GM18505 (cell line): ENCODE measurements at regions not wholly inside any gene's neighbourhood (a gene's known extent, or its start where the extent isn't known, plus 50 kb on each side); places are given as distances from the start of the nearest gene placed in this dataset.

Source experiments
- ATAC-seq: cut with Tn5 transposase; IDR thresholded peaks from one replicate; pipeline ENCODE4 v1.9.1; 2021; ENCODE audit not compliant: unreplicated experiment
- POLR2A ChIP-seq: IDR thresholded peaks from 4 replicates; pipeline ENCODE4 v1.6.1; 2011; ENCODE audit warnings: borderline replicate concordance; ENCODE audit not compliant: insufficient read depth, insufficient read length; ENCODE audit errors: extremely low read depth

GRCh38 chrX:139234898-139235297 lies 295.6 kb upstream of the F9 start:
- no peak for TF ChIP-seq POLR2A
- no peak for ATAC-seq

- ATAC-seq, result no peak
- TF ChIP-seq POLR2A, result no peak
Observed at GRCh38 chrX:139224953-139225665, 305.4 kb upstream of the F9 start.

DNA sequence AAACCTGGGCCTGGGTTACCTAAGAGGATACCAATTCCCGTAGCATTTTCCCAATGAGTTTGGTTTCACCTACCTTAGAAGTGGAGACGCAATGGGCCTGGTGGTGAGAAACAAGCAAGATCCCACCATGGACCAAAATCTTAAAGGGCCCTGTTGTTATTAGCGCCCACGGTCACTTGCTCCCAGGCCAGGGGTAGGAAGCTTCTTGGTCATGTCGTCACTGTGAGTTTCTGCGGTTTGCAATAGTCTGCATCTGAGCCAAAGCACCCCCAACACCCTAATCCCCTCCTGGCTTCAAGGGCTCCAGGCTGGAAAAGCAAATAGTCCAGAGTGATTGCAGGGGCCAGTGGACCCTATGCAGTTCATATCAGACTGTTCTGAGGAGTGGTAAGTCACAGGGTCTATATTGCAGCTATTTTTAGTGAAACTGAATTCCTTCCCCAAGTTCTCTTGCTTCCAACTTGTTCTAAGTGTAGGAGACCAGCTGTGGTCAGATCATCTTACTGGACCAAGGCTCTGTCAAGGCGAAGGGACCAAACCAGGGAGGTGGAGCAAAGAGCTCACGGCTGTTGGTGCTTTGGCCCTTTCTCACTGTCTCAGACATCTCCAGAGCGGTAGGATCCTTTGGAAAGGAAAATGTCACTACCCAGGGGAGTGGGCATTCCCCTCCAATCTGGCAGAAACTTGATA lies 307.9 kb upstream of the F9 start:
- TF ChIP-seq POLR2A, result no peak
- ATAC-seq, result no peak

GRCh38 chrX:139213241-139213709 lies 317.3 kb upstream of the F9 start:
- no peak for ATAC-seq
- TF ChIP-seq POLR2A, result no peak

DNA sequence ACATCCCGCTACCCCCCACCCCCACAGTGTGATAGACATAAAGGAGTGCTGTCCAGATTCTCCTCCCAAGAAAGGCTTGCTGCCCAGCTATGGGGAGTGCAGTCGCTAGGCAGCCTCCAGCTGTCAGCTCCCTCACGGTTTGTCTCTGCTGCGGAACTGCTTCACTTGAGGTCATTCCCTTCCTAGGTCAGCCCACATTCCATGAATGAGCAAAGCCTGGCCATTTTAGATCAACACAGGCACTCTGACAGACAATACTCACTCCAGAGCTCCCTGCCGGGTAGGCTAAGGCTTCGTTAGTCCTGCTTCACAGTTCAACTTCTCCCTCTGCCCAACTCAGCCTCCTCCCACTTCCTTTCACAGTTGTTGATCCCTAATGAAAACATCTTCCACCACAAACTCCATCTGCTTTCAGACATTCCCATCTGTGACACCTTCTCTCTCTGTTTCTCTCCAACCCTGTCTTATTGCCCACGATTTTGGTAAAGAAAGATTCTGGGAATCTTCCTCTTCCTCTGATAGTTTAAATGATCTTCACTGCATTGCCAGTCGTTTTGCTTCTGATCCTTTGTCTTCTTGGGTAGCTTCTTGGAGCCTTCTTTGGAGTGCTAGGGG lies 318.9 kb upstream of the F9 start:
- TF ChIP-seq POLR2A, result no peak
- ATAC-seq, result no peak

DNA sequence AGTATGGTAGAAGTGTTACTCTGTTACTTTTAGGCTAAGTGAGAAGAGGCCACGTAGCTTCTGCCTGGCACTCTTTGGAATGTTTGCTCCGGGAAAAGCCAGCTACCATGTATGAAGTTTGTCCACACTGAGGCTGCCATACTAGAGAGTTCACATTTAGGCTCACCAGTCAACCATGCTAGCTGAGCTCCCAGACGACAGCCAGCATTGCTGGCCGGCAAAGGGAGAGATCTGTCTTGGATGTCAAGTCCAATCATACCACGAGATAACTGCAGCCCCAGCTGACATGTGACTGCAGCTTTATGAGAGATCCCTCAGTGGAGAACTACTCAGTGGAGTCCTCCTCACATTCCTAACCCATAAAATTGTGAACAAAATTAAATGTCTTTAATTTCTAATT lies 321.2 kb upstream of the F9 start:
- ATAC-seq, result no peak

GRCh38 chrX:139207655-139208054 lies 322.9 kb upstream of the F9 start:
- TF ChIP-seq POLR2A, result no peak
- no peak for ATAC-seq

More for the DNA sequence above, 321.2 kb upstream of the F9 start:
- TF ChIP-seq POLR2A, result no peak

DNA sequence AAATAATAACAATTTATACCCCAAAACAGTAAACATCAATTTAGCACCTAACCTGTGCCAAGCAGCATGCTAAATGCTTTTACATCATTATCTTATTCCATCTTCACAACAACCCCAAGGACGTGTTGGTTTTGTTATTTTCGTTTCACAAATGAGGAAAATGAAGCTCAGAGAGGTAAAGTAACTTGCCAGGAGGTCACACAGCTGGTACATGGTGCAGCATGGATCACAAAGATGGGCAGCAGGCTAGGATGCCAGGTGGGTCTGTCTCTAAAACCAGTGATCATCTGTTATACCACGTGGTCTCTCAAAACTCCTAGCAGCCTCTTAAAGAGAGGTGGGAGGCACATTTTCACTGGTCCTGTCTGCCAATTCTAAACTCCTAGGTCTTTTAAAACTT lies 323.6 kb upstream of the F9 start:
- TF ChIP-seq POLR2A, result no peak
- ATAC-seq, result no peak

GRCh38 chrX:139204898-139205667 lies 325.5 kb upstream of the F9 start:
- TF ChIP-seq POLR2A, result no peak
- ATAC-seq, result no peak

- no peak for TF ChIP-seq POLR2A
- no peak for ATAC-seq
Observed at GRCh38 chrX:139204571-139204897, 326.0 kb upstream of the F9 start.

- no peak for TF ChIP-seq POLR2A
- ATAC-seq, result no peak
Observed at GRCh38 chrX:139203651-139204570, 326.6 kb upstream of the F9 start.

DNA sequence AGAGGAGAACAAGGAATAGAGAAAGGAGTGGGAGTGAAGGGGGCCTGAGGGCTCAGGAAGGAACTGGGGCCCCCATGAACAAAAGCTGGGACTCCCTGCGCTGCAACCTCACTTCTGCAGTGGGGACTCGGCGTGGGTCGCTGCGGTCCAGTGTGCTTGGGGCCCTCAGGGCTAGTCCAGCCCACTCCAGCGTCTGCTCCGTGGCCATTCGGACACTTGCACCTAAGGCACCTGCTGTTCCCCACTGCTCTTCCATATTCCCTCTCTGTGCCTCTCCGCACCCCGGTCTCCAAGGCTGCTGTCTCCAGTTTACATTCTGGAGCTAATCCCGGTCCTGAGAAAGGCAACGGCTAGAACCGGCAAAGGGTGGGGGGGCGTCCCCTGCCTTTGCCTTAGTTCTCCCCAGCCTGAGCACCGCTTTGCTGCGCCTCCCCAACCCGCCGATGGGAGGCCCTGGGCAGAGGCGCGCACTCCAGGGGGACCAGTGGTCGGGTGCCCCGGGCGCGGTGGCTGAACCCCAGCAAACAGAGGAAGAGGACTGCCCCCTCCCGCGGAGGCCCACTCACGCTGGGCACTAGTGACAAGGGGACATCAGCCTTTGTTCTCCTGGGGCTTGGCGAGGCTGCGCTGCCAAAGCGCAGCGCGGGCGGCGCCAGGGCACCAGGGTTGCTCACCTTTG lies 327.7 kb upstream of the F9 start:
- no peak for ATAC-seq
- TF ChIP-seq POLR2A, result no peak

- ATAC-seq, result no peak
- TF ChIP-seq POLR2A, result no peak
Observed at GRCh38 chrX:139201924-139202323, 328.6 kb upstream of the F9 start.

GRCh38 chrX:139200793-139201192 lies 329.7 kb upstream of the F9 start:
- no peak for TF ChIP-seq POLR2A
- no peak for ATAC-seq
